GM10266 (cell line): ENCODE measurements at regions not wholly inside any gene's neighbourhood (a gene's known extent, or its start where the extent isn't known, plus 50 kb on each side); places are given as distances from the start of the nearest gene placed in this dataset.

Experiments
- DNase-seq: peaks from one replicate; pipeline ENCODE4 v3.0.0; 2012; ENCODE audit errors: extremely low spot score
- TF ChIP-seq, protein P1 (sequence below): IDR thresholded peaks from 2 replicates; pipeline ENCODE4 v1.5.1; 2012; ENCODE audit warnings: mild to moderate bottlenecking, low read depth; ENCODE audit not compliant: control insufficient read depth, insufficient read depth; ENCODE audit errors: missing control alignments

GRCh38 chr5:111935835-111936234 is 178.8 kb upstream of the NREP start:
- TF ChIP-seq, protein P1, sequence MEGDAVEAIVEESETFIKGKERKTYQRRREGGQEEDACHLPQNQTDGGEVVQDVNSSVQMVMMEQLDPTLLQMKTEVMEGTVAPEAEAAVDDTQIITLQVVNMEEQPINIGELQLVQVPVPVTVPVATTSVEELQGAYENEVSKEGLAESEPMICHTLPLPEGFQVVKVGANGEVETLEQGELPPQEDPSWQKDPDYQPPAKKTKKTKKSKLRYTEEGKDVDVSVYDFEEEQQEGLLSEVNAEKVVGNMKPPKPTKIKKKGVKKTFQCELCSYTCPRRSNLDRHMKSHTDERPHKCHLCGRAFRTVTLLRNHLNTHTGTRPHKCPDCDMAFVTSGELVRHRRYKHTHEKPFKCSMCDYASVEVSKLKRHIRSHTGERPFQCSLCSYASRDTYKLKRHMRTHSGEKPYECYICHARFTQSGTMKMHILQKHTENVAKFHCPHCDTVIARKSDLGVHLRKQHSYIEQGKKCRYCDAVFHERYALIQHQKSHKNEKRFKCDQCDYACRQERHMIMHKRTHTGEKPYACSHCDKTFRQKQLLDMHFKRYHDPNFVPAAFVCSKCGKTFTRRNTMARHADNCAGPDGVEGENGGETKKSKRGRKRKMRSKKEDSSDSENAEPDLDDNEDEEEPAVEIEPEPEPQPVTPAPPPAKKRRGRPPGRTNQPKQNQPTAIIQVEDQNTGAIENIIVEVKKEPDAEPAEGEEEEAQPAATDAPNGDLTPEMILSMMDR: no peak
- DNase-seq: no peak

GRCh38 chr5:111935009-111935408 is 178.0 kb upstream of the NREP start:
- DNase-seq: no peak

DNA sequence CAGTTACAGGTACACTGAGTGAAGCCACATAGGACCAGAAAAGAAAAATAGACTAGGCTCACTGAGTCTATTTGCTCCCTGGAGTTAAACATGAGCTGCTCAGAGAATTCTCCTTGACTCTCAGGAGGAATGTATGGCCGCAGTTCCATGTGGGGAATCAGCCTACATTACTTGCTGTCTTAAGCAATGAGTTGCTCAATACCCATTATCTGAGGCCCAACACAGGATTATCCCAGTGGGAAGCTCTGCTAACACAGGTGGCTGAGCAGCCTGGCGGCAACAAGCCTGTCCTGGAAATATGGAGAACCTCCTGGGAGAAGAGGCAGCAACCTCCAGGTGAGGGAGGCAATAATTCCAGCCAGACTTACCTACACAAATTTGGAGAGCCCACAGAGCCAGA is 177.5 kb upstream of the NREP start:
- TF ChIP-seq, protein P1: no peak
- DNase-seq: no peak

More at GRCh38 chr5:111935009-111935408, 178.0 kb upstream of the NREP start:
- TF ChIP-seq, protein P1: no peak

GRCh38 chr5:111933086-111933485 is 176.1 kb upstream of the NREP start:
- TF ChIP-seq, protein P1: no peak
- no peak for DNase-seq

DNA sequence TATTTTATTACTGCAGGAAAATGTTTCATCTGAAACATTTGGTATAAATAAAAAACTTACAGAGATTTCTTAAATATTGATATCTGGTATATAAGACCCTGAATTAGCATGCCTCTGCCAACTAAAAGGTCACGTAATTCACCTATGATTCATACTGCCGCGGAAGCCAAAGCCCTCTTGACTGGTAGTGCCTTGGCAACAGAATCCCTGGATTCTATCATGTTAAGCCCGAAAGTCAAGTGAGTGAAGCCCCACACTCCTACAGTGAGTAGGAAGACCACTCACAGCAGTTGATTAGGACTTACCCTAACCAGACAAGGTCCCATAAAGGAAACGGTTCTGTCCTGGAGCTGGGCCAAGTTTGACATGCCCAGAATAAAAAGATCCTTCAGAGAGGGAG is 175.6 kb upstream of the NREP start:
- DNase-seq: no peak
- TF ChIP-seq, protein P1: no peak

DNA sequence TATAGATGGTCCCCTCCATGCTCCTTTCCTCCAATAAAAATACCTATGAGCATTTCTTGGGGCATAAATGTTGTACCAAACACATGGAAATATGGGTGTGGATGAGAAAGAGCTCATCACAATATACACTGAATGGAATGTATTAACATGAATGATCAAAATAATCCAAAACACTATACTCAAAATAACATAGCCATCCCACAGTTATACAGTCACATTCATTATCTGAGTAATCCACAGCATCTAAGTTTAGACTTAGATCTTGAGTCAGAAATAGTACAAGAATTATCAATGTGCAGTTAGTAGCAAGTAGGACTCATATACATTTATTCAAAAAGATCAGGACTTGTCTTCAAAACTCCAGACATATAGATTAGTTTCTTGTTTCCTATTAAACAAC is 175.2 kb upstream of the NREP start:
- TF ChIP-seq, protein P1: no peak

GRCh38 chr5:111931655-111932054 is 174.7 kb upstream of the NREP start:
- TF ChIP-seq, protein P1: no peak

More for the DNA sequence above, 175.2 kb upstream of the NREP start:
- no peak for DNase-seq

More at GRCh38 chr5:111931655-111932054, 174.7 kb upstream of the NREP start:
- no peak for DNase-seq
